T1000 (cell line): ENCODE measurements at regions not wholly inside any gene's neighbourhood (a gene's known extent, or its start where the extent isn't known, plus 50 kb on each side); places are given as distances from the start of the nearest gene placed in this dataset.

ENCODE experiments used
- DNase-seq: peaks from one replicate; lab custom pipeline; 2025; ENCODE audit warnings: mixed read lengths; lab: John Stamatoyannopoulos, UW

GRCh38 chr13:88086577-88086976 is 415.4 kb downstream of the SLITRK5 start:
- no peak for DNase-seq

DNA sequence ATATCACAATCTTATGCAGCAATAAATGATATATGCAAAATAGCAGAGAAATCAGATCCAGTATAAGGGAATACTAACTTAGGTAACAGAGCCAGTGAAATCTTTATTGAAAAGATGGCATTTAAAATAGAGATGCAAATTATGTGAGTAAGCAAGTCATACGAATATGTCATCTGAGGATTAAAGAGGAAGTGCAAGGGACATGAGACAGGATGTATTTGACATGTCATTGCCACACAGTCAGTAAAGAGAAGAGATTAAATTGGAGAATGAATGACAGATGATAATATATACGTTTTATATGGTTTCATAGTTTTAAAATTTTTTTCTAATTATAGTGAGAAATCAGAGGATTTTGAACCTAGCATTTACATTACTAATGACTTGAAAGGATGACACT is 426.4 kb downstream of the SLITRK5 start:
- DNase-seq: no peak

GRCh38 chr13:88103824-88104223 is 432.7 kb downstream of the SLITRK5 start:
- DNase-seq: no peak

- DNase-seq: no peak
Measured at GRCh38 chr13:88104576-88104975, 433.4 kb downstream of the SLITRK5 start.

- no peak for DNase-seq
Measured at GRCh38 chr13:88107570-88107969, 436.4 kb downstream of the SLITRK5 start.

GRCh38 chr13:88112526-88112925 is 441.4 kb downstream of the SLITRK5 start:
- no peak for DNase-seq

GRCh38 chr13:88115976-88116375 is 444.8 kb downstream of the SLITRK5 start:
- no peak for DNase-seq

DNA sequence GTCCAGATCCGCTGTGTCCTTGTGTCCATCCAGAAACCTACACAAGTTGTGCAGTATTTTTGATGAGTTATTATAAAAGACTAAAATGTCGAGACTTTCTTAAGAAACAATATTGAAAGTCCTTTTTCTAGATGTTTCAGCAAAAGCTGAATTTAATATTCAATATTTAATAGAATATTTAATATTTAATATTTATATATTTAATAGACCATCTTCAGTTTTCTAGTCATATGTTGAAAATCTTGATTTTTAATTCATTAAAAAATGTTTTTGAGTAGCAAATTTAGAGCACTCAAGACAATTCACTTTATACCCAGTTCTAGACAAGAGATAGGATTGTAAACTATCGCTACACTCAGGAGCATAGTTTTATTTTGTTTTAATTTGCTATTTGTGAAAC is 447.8 kb downstream of the SLITRK5 start:
- DNase-seq: no peak

GRCh38 chr13:88124142-88124541 is 453.0 kb downstream of the SLITRK5 start:
- DNase-seq: no peak

DNA sequence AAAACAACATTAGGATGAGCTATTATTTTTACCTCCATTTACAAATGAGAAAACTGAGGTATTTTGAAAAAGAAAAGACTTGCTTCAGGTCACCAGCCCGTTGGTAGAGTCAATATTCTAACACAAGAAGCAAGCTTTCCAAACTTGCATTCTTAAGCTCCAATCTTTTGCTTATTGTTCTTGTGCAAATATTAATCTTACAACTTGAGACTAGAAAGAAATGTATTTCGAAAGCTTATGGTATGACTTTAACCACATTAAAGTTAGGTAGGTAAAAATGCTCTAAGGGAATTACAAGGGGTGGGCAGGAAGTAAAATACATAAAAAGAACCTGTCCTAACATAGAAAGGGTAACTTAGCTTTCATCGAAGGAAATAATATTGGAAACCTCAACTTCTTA is 453.9 kb downstream of the SLITRK5 start:
- no peak for DNase-seq

GRCh38 chr13:88136098-88136790 is 465.1 kb downstream of the SLITRK5 start:
- no peak for DNase-seq

DNA sequence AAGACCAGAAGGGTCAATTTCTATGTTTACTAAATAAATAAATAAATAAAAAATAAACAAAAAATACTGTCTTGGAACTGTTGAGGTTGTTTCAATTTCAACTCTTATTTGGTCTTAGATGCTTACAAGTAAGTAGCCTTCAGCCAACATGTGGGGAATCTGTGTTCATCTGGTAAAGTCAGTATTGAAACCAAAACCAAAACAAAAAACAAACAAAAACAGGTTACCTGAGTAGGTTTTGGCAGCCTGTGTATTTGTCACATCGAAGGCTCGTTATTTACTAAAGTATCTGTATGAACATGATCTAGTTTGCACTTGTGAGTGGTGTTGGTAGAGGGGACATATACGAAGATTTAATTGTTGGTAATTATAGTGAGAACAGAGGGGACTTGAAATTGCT is 471.5 kb downstream of the SLITRK5 start:
- DNase-seq: no peak

GRCh38 chr13:88144580-88144979 is 473.4 kb downstream of the SLITRK5 start:
- DNase-seq: no peak

GRCh38 chr13:88153353-88153752 is 482.2 kb downstream of the SLITRK5 start:
- no peak for DNase-seq

DNA sequence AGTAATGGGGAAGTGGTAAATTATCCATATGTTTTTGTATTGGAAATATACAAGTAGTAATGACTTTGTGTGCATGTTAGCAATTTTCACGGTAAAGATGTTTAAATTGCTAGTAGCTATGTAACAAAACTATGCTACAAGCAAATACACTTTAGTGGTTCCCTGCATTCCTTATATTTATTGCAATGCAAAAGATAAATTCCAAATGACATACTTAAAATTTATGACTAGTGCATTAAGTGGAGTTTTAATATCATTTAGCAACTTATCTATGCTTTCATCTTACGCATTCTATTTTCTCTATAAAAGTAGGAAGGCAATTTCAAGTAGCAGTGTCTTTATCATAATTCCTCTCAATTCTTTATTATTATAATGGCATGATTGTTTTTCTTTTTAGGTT is 482.8 kb downstream of the SLITRK5 start:
- DNase-seq: no peak

GRCh38 chr13:88162076-88162702 is 491.0 kb downstream of the SLITRK5 start:
- DNase-seq: no peak

DNA sequence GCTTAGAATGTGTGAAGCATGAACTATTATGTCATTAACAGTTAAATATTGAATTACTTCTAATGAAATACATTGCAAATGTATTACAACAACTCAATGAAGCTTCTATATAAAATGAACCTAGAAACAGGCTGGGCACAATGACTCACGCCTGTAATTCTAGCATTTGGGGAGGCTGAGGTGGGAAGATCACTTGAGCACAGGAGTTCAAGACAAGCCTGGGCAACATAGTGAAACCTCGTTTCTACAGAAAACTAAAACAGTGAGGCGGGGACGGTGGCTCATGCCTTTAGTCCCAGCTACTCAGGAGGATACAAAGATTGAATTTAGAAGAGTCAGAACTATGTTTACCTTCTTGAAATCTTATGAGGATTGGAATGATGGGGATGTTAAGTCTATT is 505.1 kb downstream of the SLITRK5 start:
- no peak for DNase-seq

- DNase-seq: no peak
Measured at GRCh38 chr13:88183440-88183839, 512.3 kb downstream of the SLITRK5 start.

GRCh38 chr13:88188986-88189385 is 517.8 kb downstream of the SLITRK5 start:
- DNase-seq: no peak

- no peak for DNase-seq
Measured at GRCh38 chr13:88189728-88190127, 518.6 kb downstream of the SLITRK5 start.

DNA sequence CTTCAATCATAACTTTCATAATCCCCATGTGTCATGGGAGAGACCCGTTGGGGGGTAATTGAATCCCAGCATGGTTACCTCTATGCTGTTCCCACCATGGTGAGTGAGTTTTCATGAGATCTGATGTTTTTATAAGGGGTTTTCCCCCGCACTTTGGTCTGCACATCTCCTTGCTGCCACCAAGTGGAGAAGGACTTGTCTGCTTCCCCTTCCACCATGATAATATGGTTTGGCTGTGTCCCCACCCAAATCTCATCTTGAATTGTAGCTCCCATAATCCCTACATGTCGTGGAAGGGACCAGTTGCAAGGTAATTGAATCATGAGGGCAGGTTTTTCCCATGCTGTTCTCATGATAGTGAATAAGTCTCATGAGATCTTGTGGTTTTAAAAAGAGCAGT is 524.9 kb downstream of the SLITRK5 start:
- DNase-seq: no peak

GRCh38 chr13:88217372-88217771 is 546.2 kb downstream of the SLITRK5 start:
- no peak for DNase-seq

- no peak for DNase-seq
Measured at GRCh38 chr13:88217883-88218282, 546.7 kb downstream of the SLITRK5 start.

DNA sequence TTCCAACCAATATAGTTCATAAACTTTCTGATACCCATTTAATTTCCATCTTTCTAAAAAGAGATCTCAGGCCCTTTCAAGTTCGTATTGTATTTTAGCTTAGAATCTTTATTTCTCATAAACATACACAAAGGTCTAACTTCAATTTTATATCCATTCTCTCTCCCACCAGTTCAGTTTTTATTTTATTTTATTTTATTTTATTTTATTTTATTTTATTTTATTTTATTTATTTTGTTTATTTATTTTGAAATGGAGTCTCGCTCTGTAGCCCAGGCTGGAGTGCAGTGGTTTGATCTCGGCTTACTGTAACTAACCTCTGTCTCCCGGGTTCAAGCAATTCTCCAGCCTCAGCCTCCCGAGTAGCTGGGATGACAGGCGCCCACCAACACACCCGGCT is 552.8 kb downstream of the SLITRK5 start:
- no peak for DNase-seq
